ENCODE measurements at regions not wholly inside any gene's neighbourhood (a gene's known extent, or its start where the extent isn't known, plus 50 kb on each side); places are given as distances from the start of the nearest gene placed in this dataset.

DNA sequence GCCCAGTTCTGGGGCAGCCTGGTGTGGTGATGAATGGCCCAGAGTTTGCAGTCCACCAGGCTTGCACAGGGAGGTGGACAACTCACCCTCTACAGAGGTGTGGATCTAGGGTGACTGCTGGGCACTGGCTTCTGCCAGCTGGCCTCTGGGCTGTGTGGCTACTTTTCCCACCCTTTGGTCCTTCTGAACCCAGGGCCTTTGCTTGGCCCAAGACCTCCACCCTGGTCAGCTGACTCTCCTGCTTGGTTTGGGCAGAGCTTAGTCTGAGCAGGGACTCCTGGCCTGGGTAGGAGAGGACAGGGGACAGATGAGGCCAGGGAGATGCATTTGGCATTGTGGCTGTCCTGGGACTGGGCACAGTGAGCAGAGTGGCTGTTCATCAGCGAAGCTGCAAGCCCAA, 83.0 kb upstream of the SHANK2 start:
- no peaks in the 10 kb centered on the region for H3K23me2 ChIP-seq (ENCODE audit: insufficient read length, low read depth, low read length, poor library complexity, severe bottlenecking)

More for the DNA sequence above, 83.0 kb upstream of the SHANK2 start:
- H3K56ac ChIP-seq (ENCODE audit: insufficient read length, low read depth, low read length): no peak overlapping the region
- no peaks in the 10 kb centered on the region for H4K20me1 ChIP-seq (ENCODE audit: control insufficient read depth, insufficient read depth, insufficient read length)
- no peak overlapping the region for H4K91ac ChIP-seq (ENCODE audit: insufficient read length, low read depth, low read length)
- H2BK15ac ChIP-seq (ENCODE audit: low read depth, low read length): no peak overlapping the region
- no peak overlapping the region for H4K8ac ChIP-seq (replicated peaks; ENCODE audit: insufficient read length, low read depth, low read length)
- Mint-ChIP-seq H3K27ac (no peak overlapping the region), H3K36me3 (ENCODE audit: insufficient read depth in 1 of 3, low read depth in 3 of 3) (peaks cover 5 to 7% (median 6%) of the 10 kb centered on the region in 3 experiments; a peak in 6 of 7 replicates), H3K9me3 (peaks cover 39 to 42% of the 10 kb centered on the region in 2 experiments), H3K27me3 (ENCODE audit: low read depth) (peaks cover 20% of the 10 kb centered on the region), H3K4me3 (no peak overlapping the region), H3K4me1 (peaks cover 8 to 10% of the 10 kb centered on the region in 2 experiments)
- H3K79me1 ChIP-seq (ENCODE audit: insufficient read depth, low read depth, low read length, poor library complexity, severe bottlenecking): no peaks in the 10 kb centered on the region
- no peak overlapping the region for H3K23ac ChIP-seq (ENCODE audit: insufficient read length, low read depth, low read length)
- TF ChIP-seq, protein P1, sequence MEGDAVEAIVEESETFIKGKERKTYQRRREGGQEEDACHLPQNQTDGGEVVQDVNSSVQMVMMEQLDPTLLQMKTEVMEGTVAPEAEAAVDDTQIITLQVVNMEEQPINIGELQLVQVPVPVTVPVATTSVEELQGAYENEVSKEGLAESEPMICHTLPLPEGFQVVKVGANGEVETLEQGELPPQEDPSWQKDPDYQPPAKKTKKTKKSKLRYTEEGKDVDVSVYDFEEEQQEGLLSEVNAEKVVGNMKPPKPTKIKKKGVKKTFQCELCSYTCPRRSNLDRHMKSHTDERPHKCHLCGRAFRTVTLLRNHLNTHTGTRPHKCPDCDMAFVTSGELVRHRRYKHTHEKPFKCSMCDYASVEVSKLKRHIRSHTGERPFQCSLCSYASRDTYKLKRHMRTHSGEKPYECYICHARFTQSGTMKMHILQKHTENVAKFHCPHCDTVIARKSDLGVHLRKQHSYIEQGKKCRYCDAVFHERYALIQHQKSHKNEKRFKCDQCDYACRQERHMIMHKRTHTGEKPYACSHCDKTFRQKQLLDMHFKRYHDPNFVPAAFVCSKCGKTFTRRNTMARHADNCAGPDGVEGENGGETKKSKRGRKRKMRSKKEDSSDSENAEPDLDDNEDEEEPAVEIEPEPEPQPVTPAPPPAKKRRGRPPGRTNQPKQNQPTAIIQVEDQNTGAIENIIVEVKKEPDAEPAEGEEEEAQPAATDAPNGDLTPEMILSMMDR (conservative IDR thresholded peaks at IDR 0.05): no peak
- no peak overlapping the region for H3K18ac ChIP-seq (ENCODE audit: insufficient read length, low read depth, low read length)
- H3K27ac ChIP-seq (ENCODE audit: insufficient read length, low read depth, low read length): no peak overlapping the region
- no peak overlapping the region for H3K14ac ChIP-seq (ENCODE audit: insufficient read depth, low read length)
- no peak overlapping the region for H2AFZ ChIP-seq (ENCODE audit: low read length)
- no peak overlapping the region for H2AK5ac ChIP-seq (ENCODE audit: insufficient read length, low read length)
- H3K27me3 ChIP-seq (ENCODE audit: insufficient read depth, low read length): peaks cover 3% of the 10 kb centered on the region; the same call in 1 of the 2 replicates
- H2BK20ac ChIP-seq (ENCODE audit: low read depth, low read length, poor library complexity, severe bottlenecking): no peak overlapping the region
- H3K4me1 ChIP-seq (ENCODE audit: insufficient read depth, low read length): no peaks in the 10 kb centered on the region
- no peak overlapping the region for H2BK12ac ChIP-seq (ENCODE audit: insufficient read length, low read depth, low read length)
- H3K4ac ChIP-seq (ENCODE audit: low read depth, low read length): no peak overlapping the region
- H2BK120ac ChIP-seq (ENCODE audit: low read depth, low read length, poor library complexity, severe bottlenecking): no peak overlapping the region
- H3K9me3 ChIP-seq (ENCODE audit: control insufficient read depth, low read depth, low read length): peaks cover 24% of the 10 kb centered on the region
- no peak overlapping the region for H3K4me2 ChIP-seq (ENCODE audit: insufficient read depth, insufficient read length, low read length)
- H3K79me2 ChIP-seq (ENCODE audit: insufficient read depth, low read length): no peaks in the 10 kb centered on the region
- H3K9ac ChIP-seq (ENCODE audit: extremely low read depth, insufficient read length, low read length): no peak overlapping the region
- no peak for DNase-seq
- WGBS (ENCODE audit: extremely low coverage, insufficient read length, low lambda C conversion rate): no CpG with 5 or more reads among the region's 1 CpG
- no peak overlapping the region for H3T11ph ChIP-seq (ENCODE audit: low read length)
- no peak overlapping the region for H4K5ac ChIP-seq (ENCODE audit: insufficient read length, low read depth, low read length)
- no peak overlapping the region for H2BK5ac ChIP-seq (ENCODE audit: insufficient read length, low read length)

All from H9 (cell line).